Psoas muscle (tissue), 7 donors: ENCODE measurements at regions not wholly inside any gene's neighbourhood (a gene's known extent, or its start where the extent isn't known, plus 50 kb on each side); places are given as distances from the start of the nearest gene placed in this dataset.

ENCODE experiments used
- ATAC-seq, 4 donors: fragments of 200-7000 bp; cut with Tn5 transposase; one replicate each; pipeline ENCODE4 v1.9.1; 2020; ENCODE audit warnings: moderate library complexity in 3 of 4, mild to moderate bottlenecking in 2 of 4
- DNase-seq, 2 donors: peaks; one replicate each; pipeline ENCODE4 v3.0.0-alpha.2; 2020
- H3K27ac ChIP-seq: fragments of 200-600 bp; one replicate; pipeline ENCODE4 v1.8.0; 2022
- H3K27me3 ChIP-seq, 3 donors: fragments of 200-600 bp in 1 of 3; one replicate each; pipeline versions ENCODE4 v1.6.1 to v1.8.0; 2013 to 2022; ENCODE audit warnings: low read length in 2 of 3, mild to moderate bottlenecking in 2 of 3, moderate library complexity in 1 of 3; ENCODE audit not compliant: insufficient read depth in 3 of 3
- H3K36me3 ChIP-seq, 2 donors: fragments of 200-600 bp in 1 of 2; one replicate each; pipeline versions ENCODE4 v1.6.1 to v1.8.0; 2013 to 2022; ENCODE audit warnings: low read depth in 1 of 2, mild to moderate bottlenecking in 1 of 2, moderate library complexity in 1 of 2; ENCODE audit not compliant: insufficient read depth in 1 of 2
- H3K4me1 ChIP-seq: fragments of 200-600 bp; one replicate; pipeline ENCODE4 v1.8.0; 2022
- H3K4me3 ChIP-seq: fragments of 200-600 bp; one replicate; pipeline ENCODE4 v1.8.0; 2022; ENCODE audit warnings: mild to moderate bottlenecking
- H3K9me3 ChIP-seq: fragments of 200-600 bp; one replicate; pipeline ENCODE4 v1.8.0; 2022
- CTCF ChIP-seq: fragments of 200-600 bp; IDR thresholded peaks from one replicate; pipeline ENCODE4 v1.8.0; 2022; ENCODE audit warnings: antibody characterized with exemption
- WGBS, 3 donors: extraction: QIAGEN DNeasy Blood & Tissue Kit; methylation state at CpG; one replicate each; pipeline versions ENCODE4 v1.1.6 to v1.1.7; 2013; 5-methylcytosine and 5-hydroxymethylcytosine counted together
- intact Hi-C, 2 donors: fragments of 100-400 bp; cut with DNase I; formaldehyde crosslinking; loops; one replicate each; pipeline versions ENCODE4 v1.11.0 to v1.14.2; 2022
- donor health status: healthy with polysubstance abuse.
- donor health status: DM: no; HTN: no; CAD: no; lungs with moderate emphysema.
- donor health status: Bipolar disorder and iron deficiency.
- donor health status: healthy.
- donor health status: DM: yes; HTN: yes; CAD: no.
- donor health status: DM: no; HTN: no; CAD: no.
- donor health status: DM: yes; HTN: yes; CAD: no.

- intact Hi-C loops: no loop called here
- H3K27me3 ChIP-seq: no peaks in the 10 kb centered on the region
- WGBS, 3 donors: 71 to 81% (median 76%) methylated on average over 12 of the region's 12 CpGs
- H3K4me3 ChIP-seq: no peak overlapping the region
- H3K4me1 ChIP-seq: no peaks in the 10 kb centered on the region
- ATAC-seq (no peak), DNase-seq (no peak)
- no peaks in the 10 kb centered on the region for H3K9me3 ChIP-seq
- TF ChIP-seq CTCF: no peak
- H3K36me3 ChIP-seq: no peaks in the 10 kb centered on the region
- no peak overlapping the region for H3K27ac ChIP-seq
Measured at GRCh38 chr1:143619851-143620250, 351.9 kb downstream of the FAM72C start.

GRCh38 chr1:143611159-143611558, 360.6 kb downstream of the FAM72C start:
- TF ChIP-seq CTCF: no peak
- Histone ChIP-seq H3K9me3 (no peaks in the 10 kb centered on the region), H3K27me3 (peaks cover 0 to 2% (median 0%) of the 10 kb centered on the region in 3 donors), H3K4me1 (no peaks in the 10 kb centered on the region), H3K36me3 (no peaks in the 10 kb centered on the region), H3K27ac (no peak overlapping the region), H3K4me3 (no peak overlapping the region)
- ATAC-seq (no peak), DNase-seq (no peak)
- 31 to 41% (median 37%) methylated on average over 2 of the region's 2 CpGs for WGBS, 3 donors
- intact Hi-C loops: no loop called here

GRCh38 chr1:143610196-143610595, 361.6 kb downstream of the FAM72C start:
- Histone ChIP-seq H3K27me3 (peaks cover 0 to 2% (median 0%) of the 10 kb centered on the region in 3 donors), H3K27ac (no peak overlapping the region), H3K36me3 (no peaks in the 10 kb centered on the region), H3K4me3 (no peak overlapping the region), H3K9me3 (no peaks in the 10 kb centered on the region), H3K4me1 (no peaks in the 10 kb centered on the region)
- intact Hi-C loops: no loop called here
- no peak for DNase-seq
- ATAC-seq: no peak
- no peak for TF ChIP-seq CTCF
- 88 to 90% (median 89%) methylated on average over 11 of the region's 11 CpGs for WGBS, 3 donors

GRCh38 chr1:143604887-143605286, 366.9 kb downstream of the FAM72C start:
- TF ChIP-seq CTCF: no peak
- H3K27ac ChIP-seq: no peak overlapping the region
- H3K4me1 ChIP-seq: no peaks in the 10 kb centered on the region
- no peak overlapping the region for H3K4me3 ChIP-seq
- intact Hi-C loops: no loop called here
- no peak for ATAC-seq
- no peaks in the 10 kb centered on the region for H3K36me3 ChIP-seq
- H3K9me3 ChIP-seq: no peaks in the 10 kb centered on the region
- DNase-seq: no peak
- H3K27me3 ChIP-seq: no peaks in the 10 kb centered on the region

GRCh38 chr1:143584508-143584907, 387.3 kb downstream of the FAM72C start:
- no peak for TF ChIP-seq CTCF
- Histone ChIP-seq H3K36me3 (no peaks in the 10 kb centered on the region), H3K4me1 (no peaks in the 10 kb centered on the region), H3K9me3 (no peaks in the 10 kb centered on the region), H3K27ac (no peak overlapping the region), H3K4me3 (no peak overlapping the region), H3K27me3 (peaks cover 0 to 2% (median 0%) of the 10 kb centered on the region in 3 donors)
- 69 to 77% (median 77%) methylated on average over 4 of the region's 4 CpGs for WGBS, 3 donors
- DNase-seq: no peak
- no peak for ATAC-seq
- intact Hi-C loops: no loop called here
